HepG2 (cell line): ENCODE measurements at regions not wholly inside any gene's neighbourhood (a gene's known extent, or its start where the extent isn't known, plus 50 kb on each side); places are given as distances from the start of the nearest gene placed in this dataset.

Experiments
- ATAC-seq: fragments of 200-7000 bp; cut with Tn5 transposase; 3 replicates; pipeline ENCODE4 v1.9.1; 2020; ENCODE audit warnings: mild to moderate bottlenecking, moderate library complexity
- BruUV-seq: library from RNA; stranded (reverse); fragments of 400-500 nt; replicated peaks from 2 replicates; lab custom pipeline; 2021; lab: Mats Ljungman, UMichigan
- CTCF ChIA-PET: fragments of 300-600 bp; formaldehyde crosslinking; extraction: SDS; loops from one replicate; lab custom pipeline; 2021; ENCODE audit warnings: low total read pairs, inconsistent platforms, low intra/inter-chr PET ratio; lab: Yijun Ruan, JAX
- POLR2A ChIA-PET: fragments of 350-600 bp; sonication (Branson Sonifier 250); formaldehyde crosslinking; loops from one replicate; lab custom pipeline; 2020; ENCODE audit warnings: antibody characterized with exemption, inconsistent platforms; lab: Yijun Ruan, JAX
- DNase-seq: peaks from one replicate; pipeline ENCODE4 v3.0.0-alpha.2; 2015; ENCODE audit warnings: low spot score
- FAIRE-seq: peaks from 3 replicates; lab custom pipeline; 2011; peaks lifted over from hg19 to GRCh38; lab: Jason Lieb, UNC
- H2AFZ ChIP-seq: one replicate; pipeline ENCODE4 v1.6.1; 2011; ENCODE audit warnings: low read length, inconsistent platforms
- H3K27ac ChIP-seq: fragments of 300-600 bp; 3 replicates; pipeline ENCODE4 v1.8.0; 2011; ENCODE audit warnings: mixed run types, mild to moderate bottlenecking, mixed read lengths, low read length, inconsistent platforms; ENCODE audit not compliant: insufficient read depth; ENCODE audit errors: extremely low read length
- H3K27me3 ChIP-seq, 2 experiments: fragments of 200-600 bp in 1 of 2; 2 replicates in 1 of 2; 3 replicates in 1 of 2; pipeline versions ENCODE4 v1.6.0 to v1.8.0; 2011; ENCODE audit warnings: low read length in 2 of 2, mild to moderate bottlenecking in 2 of 2, moderate library complexity in 2 of 2, inconsistent platforms in 1 of 2; ENCODE audit not compliant: insufficient read depth in 2 of 2, control insufficient read depth in 1 of 2
- H3K36me3 ChIP-seq, 2 experiments: fragments of 200-600 bp in 1 of 2; replicated peaks in 1 of 2; 2 replicates in 1 of 2; 3 replicates in 1 of 2; pipeline versions ENCODE4 v1.5.1 to v1.8.0; 2011; ENCODE audit warnings: low read length in 2 of 2, inconsistent platforms in 1 of 2; ENCODE audit not compliant: insufficient read depth in 2 of 2, control insufficient read depth in 1 of 2
- H3K4me1 ChIP-seq: 2 replicates; pipeline ENCODE4 v1.5.1; 2012; ENCODE audit warnings: low read length, inconsistent platforms; ENCODE audit not compliant: insufficient read depth
- H3K4me2 ChIP-seq: 2 replicates; pipeline ENCODE4 v1.6.0; 2011; ENCODE audit warnings: low read depth, low read length, inconsistent platforms
- H3K4me3 ChIP-seq, 3 experiments: fragments of 200-600 bp in 1 of 3; sonication (generic), shearing (Covaris generic) in 1 of 3; replicated peaks in 1 of 3; 2 replicates each; pipeline ENCODE4 v1.5.1; 2011 to 2016; ENCODE audit warnings: low read length in 3 of 3, inconsistent platforms in 2 of 3, low read depth in 2 of 3, mild to moderate bottlenecking in 2 of 3, control low read depth in 1 of 3, mixed read lengths in 1 of 3; ENCODE audit not compliant: insufficient read depth in 1 of 3
- H3K79me2 ChIP-seq: one replicate; pipeline ENCODE4 v1.6.1; 2011; ENCODE audit warnings: low read length, inconsistent platforms; ENCODE audit not compliant: insufficient read depth
- H3K9ac ChIP-seq: 2 replicates; pipeline ENCODE4 v1.6.0; 2011; ENCODE audit warnings: mild to moderate bottlenecking, low read depth, low read length, inconsistent platforms; ENCODE audit not compliant: insufficient read depth
- H3K9me3 ChIP-seq: 2 replicates; pipeline ENCODE4 v1.5.1; 2012; ENCODE audit warnings: mild to moderate bottlenecking, low read length
- H4K20me1 ChIP-seq: 2 replicates; pipeline ENCODE4 v1.6.0; 2011; ENCODE audit warnings: inconsistent platforms, mild to moderate bottlenecking, low read length, moderate library complexity; ENCODE audit not compliant: insufficient read depth
- ATM ChIP-seq: fragments of 450-650 bp; IDR thresholded peaks from 2 replicates; pipeline ENCODE4 v1.7.1; 2017; ENCODE audit warnings: mild to moderate bottlenecking, borderline replicate concordance
- FOXK1 ChIP-seq: sonication (generic); formaldehyde crosslinking; IDR thresholded peaks from 2 replicates; pipeline ENCODE4 v1.4.0; 2020; ENCODE audit warnings: low read depth, missing genetic modification reagents, borderline replicate concordance
- HIVEP1 ChIP-seq: sonication (generic); formaldehyde crosslinking; IDR thresholded peaks from 2 replicates; pipeline ENCODE4 v1.4.0; 2020; ENCODE audit warnings: mild to moderate bottlenecking, missing genetic modification reagents
- HMG20B ChIP-seq: conservative IDR thresholded peaks from 2 replicates; pipeline ENCODE4 v1.6.1; 2016; ENCODE audit warnings: missing genetic modification reagents, missing compliant biosample characterization
- HMGA1 ChIP-seq: sonication (generic); formaldehyde crosslinking; conservative IDR thresholded peaks from 2 replicates; pipeline ENCODE4 v1.4.0; 2020; ENCODE audit warnings: missing genetic modification reagents
- HNRNPK ChIP-seq: fragments of 200-400 bp; formaldehyde crosslinking; IDR thresholded peaks from 2 replicates; pipeline ENCODE4 v1.6.1; 2018; ENCODE audit warnings: low read length, low read depth, moderate library complexity, mild to moderate bottlenecking; ENCODE audit not compliant: poor library complexity, severe bottlenecking
- HNRNPL ChIP-seq: fragments of 200-400 bp; formaldehyde crosslinking; IDR thresholded peaks from 2 replicates; pipeline ENCODE4 v1.6.1; 2017; ENCODE audit warnings: mild to moderate bottlenecking, low read depth, low read length
- IKZF1 ChIP-seq: fragments of 450-650 bp; IDR thresholded peaks from 2 replicates; pipeline ENCODE4 v1.7.1; 2016
- KDM4B ChIP-seq: sonication (generic); formaldehyde crosslinking; IDR thresholded peaks from 2 replicates; pipeline ENCODE4 v1.4.0; 2020; ENCODE audit warnings: missing genetic modification reagents
- KLF15 ChIP-seq: sonication (generic); formaldehyde crosslinking; IDR thresholded peaks from 2 replicates; pipeline ENCODE4 v1.8.1; 2023; ENCODE audit warnings: borderline replicate concordance, mild to moderate bottlenecking, inconsistent platforms, missing genetic modification reagents, mixed read lengths
- RFX3 ChIP-seq: IDR thresholded peaks from 2 replicates; pipeline ENCODE4 v1.6.1; 2016; ENCODE audit warnings: missing biosample characterization, missing genetic modification reagents
- ZBTB33 ChIP-seq: sonication (generic); formaldehyde crosslinking; IDR thresholded peaks from 2 replicates; pipeline ENCODE4 v1.4.0; 2020; ENCODE audit warnings: missing genetic modification reagents
- ZBTB38 ChIP-seq: sonication (generic); formaldehyde crosslinking; IDR thresholded peaks from 2 replicates; pipeline ENCODE4 v1.5.1; 2020; ENCODE audit warnings: mild to moderate bottlenecking, missing genetic modification reagents
- ZNF33B ChIP-seq: sonication (generic); formaldehyde crosslinking; IDR thresholded peaks from 2 replicates; pipeline ENCODE4 v1.5.1; 2020; ENCODE audit warnings: mild to moderate bottlenecking, missing genetic modification reagents
- ZNF468 ChIP-seq: sonication (generic); formaldehyde crosslinking; IDR thresholded peaks from 2 replicates; pipeline ENCODE4 v1.8.0; 2022; ENCODE audit warnings: mild to moderate bottlenecking, moderate library complexity, missing genetic modification reagents
- ZNF501 ChIP-seq: sonication (generic); formaldehyde crosslinking; IDR thresholded peaks from 2 replicates; pipeline ENCODE4 v1.5.1; 2020; ENCODE audit warnings: mild to moderate bottlenecking, moderate library complexity, missing genetic modification reagents
- ZNF547 ChIP-seq: sonication (generic); formaldehyde crosslinking; IDR thresholded peaks from 2 replicates; pipeline ENCODE4 v1.5.1; 2020; ENCODE audit warnings: mild to moderate bottlenecking, missing genetic modification reagents
- WGBS: methylation state at CpG from one replicate; pipeline ENCODE4 v1.1.6; 2017; ENCODE audit warnings: low lambda C conversion rate; 5-methylcytosine and 5-hydroxymethylcytosine counted together
- in situ Hi-C: cut with HindIII; loops from 2 replicates; pipeline ENCODE4 v1.10.0; 2017; ENCODE audit warnings: low pct_unique_long_range_greater_than_20kb; ENCODE audit not compliant: extremely low pct_ligation_motif_present
- intact Hi-C: fragments of 100-400 bp; cut with micrococcal nuclease; formaldehyde crosslinking; loops from one replicate; pipeline ENCODE4 v1.10.0; 2022; ENCODE audit not compliant: unreplicated experiment
- TF ChIP-seq, protein P1 (sequence below): sonication (generic); formaldehyde crosslinking; IDR thresholded peaks from 2 replicates; pipeline ENCODE4 v1.8.0; 2023; ENCODE audit warnings: mild to moderate bottlenecking, missing genetic modification reagents
- TF ChIP-seq, protein P2 (sequence below): sonication (generic); formaldehyde crosslinking; IDR thresholded peaks from 2 replicates; pipeline ENCODE4 v1.8.0; 2022; ENCODE audit warnings: mild to moderate bottlenecking, missing genetic modification reagents; ENCODE audit not compliant: insufficient replicate concordance
- TF ChIP-seq, protein P3 (sequence below): sonication (generic); formaldehyde crosslinking; IDR thresholded peaks from 2 replicates; pipeline ENCODE4 v1.4.0; 2020; ENCODE audit warnings: missing genetic modification reagents

GRCh38 chr5:67989456-67989855, 226.1 kb upstream of the PIK3R1 start:
- TF ChIP-seq, protein P1, sequence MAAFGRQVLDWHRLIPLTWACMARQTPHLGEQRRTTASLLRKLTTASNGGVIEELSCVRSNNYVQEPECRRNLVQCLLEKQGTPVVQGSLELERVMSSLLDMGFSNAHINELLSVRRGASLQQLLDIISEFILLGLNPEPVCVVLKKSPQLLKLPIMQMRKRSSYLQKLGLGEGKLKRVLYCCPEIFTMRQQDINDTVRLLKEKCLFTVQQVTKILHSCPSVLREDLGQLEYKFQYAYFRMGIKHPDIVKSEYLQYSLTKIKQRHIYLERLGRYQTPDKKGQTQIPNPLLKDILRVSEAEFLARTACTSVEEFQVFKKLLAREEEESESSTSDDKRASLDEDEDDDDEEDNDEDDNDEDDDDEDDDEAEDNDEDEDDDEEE (CRISPR knock-in tag), result no peak
- no peak for TF ChIP-seq ZBTB38
- no peak for TF ChIP-seq ZNF33B (CRISPR knock-in tag)
- TF ChIP-seq, protein P2, sequence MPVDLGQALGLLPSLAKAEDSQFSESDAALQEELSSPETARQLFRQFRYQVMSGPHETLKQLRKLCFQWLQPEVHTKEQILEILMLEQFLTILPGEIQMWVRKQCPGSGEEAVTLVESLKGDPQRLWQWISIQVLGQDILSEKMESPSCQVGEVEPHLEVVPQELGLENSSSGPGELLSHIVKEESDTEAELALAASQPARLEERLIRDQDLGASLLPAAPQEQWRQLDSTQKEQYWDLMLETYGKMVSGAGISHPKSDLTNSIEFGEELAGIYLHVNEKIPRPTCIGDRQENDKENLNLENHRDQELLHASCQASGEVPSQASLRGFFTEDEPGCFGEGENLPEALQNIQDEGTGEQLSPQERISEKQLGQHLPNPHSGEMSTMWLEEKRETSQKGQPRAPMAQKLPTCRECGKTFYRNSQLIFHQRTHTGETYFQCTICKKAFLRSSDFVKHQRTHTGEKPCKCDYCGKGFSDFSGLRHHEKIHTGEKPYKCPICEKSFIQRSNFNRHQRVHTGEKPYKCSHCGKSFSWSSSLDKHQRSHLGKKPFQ (CRISPR knock-in tag), result no peak
- no peak for TF ChIP-seq RFX3
- no peak for TF ChIP-seq HMGA1 (CRISPR knock-in tag)
- TF ChIP-seq HNRNPL, result no peak
- TF ChIP-seq IKZF1, result no peak
- TF ChIP-seq ZBTB33, result no peak
- no peak for TF ChIP-seq HIVEP1 (CRISPR knock-in tag)
- TF ChIP-seq HNRNPK, result no peak
- no peak for TF ChIP-seq FOXK1 (CRISPR knock-in tag)
- no peak for TF ChIP-seq ZNF547
- TF ChIP-seq KDM4B (CRISPR knock-in tag), result no peak
- no peak for TF ChIP-seq ATM
- TF ChIP-seq HMG20B (CRISPR knock-in tag), result no peak
- no peak for TF ChIP-seq ZNF468 (CRISPR knock-in tag)
- no peak for TF ChIP-seq ZNF501 (CRISPR knock-in tag)
- TF ChIP-seq KLF15 (CRISPR knock-in tag), result no peak
- TF ChIP-seq, protein P3, sequence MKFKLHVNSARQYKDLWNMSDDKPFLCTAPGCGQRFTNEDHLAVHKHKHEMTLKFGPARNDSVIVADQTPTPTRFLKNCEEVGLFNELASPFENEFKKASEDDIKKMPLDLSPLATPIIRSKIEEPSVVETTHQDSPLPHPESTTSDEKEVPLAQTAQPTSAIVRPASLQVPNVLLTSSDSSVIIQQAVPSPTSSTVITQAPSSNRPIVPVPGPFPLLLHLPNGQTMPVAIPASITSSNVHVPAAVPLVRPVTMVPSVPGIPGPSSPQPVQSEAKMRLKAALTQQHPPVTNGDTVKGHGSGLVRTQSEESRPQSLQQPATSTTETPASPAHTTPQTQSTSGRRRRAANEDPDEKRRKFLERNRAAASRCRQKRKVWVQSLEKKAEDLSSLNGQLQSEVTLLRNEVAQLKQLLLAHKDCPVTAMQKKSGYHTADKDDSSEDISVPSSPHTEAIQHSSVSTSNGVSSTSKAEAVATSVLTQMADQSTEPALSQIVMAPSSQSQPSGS (CRISPR knock-in tag), result no peak
- BruUV-seq, result no TSS peak
- Histone ChIP-seq H3K79me2 (no peaks in the 10 kb centered on the region), H2AFZ (no peak overlapping the region), H4K20me1 (no peaks in the 10 kb centered on the region), H3K4me1 (no peaks in the 10 kb centered on the region), H3K27ac (no peak overlapping the region), H3K27me3 (no peaks in the 10 kb centered on the region), H3K9ac (no peak overlapping the region), H3K9me3 (no peaks in the 10 kb centered on the region), H3K36me3 (no peaks in the 10 kb centered on the region), H3K4me2 (no peak overlapping the region), H3K4me3 (no peak overlapping the region)
- WGBS, result 63% methylated on average over 2 of the region's 2 CpGs
- in situ Hi-C loops (no loop called here), intact Hi-C loops (no loop called here)
- DNase-seq, result no peak
- ATAC-seq, result no peak
- ChIA-PET CTCF (no interaction called here), POLR2A (no interaction called here)
- FAIRE-seq, result no peak
